GM18868 (cell line): ENCODE measurements at regions not wholly inside any gene's neighbourhood (a gene's known extent, or its start where the extent isn't known, plus 50 kb on each side); places are given as distances from the start of the nearest gene placed in this dataset.

ENCODE experiments used
- ATAC-seq: cut with Tn5 transposase; IDR thresholded peaks from one replicate; pipeline ENCODE4 v1.9.1; 2021; ENCODE audit warnings: mild to moderate bottlenecking, moderate library complexity; ENCODE audit not compliant: unreplicated experiment

GRCh38 chr17:77320044-77320440, 179.3 kb downstream of the SEC14L1 start:
- ATAC-seq: no peak

- ATAC-seq: no peak
Observed at GRCh38 chr17:77320485-77321256, 179.9 kb downstream of the SEC14L1 start.

GRCh38 chr17:77321649-77322513, 181.1 kb downstream of the SEC14L1 start:
- no peak for ATAC-seq

- no peak for ATAC-seq
Observed at GRCh38 chr17:77322514-77323412, 182.0 kb downstream of the SEC14L1 start.

- no peak for ATAC-seq
Observed at GRCh38 chr17:77323413-77324171, 182.8 kb downstream of the SEC14L1 start.

- ATAC-seq: no peak
Observed at GRCh38 chr17:77324227-77324626, 183.5 kb downstream of the SEC14L1 start.

- peak; percentile 24 for ATAC-seq
Observed at GRCh38 chr17:77325577-77326075, 184.9 kb downstream of the SEC14L1 start.

- ATAC-seq: no peak
Observed at GRCh38 chr17:77326076-77326591, 185.4 kb downstream of the SEC14L1 start.

- ATAC-seq: no peak
Observed at GRCh38 chr17:77326636-77327035, 185.9 kb downstream of the SEC14L1 start.

GRCh38 chr17:77327181-77327565, 186.4 kb downstream of the SEC14L1 start:
- no peak for ATAC-seq

GRCh38 chr17:77327566-77328464, 187.0 kb downstream of the SEC14L1 start:
- no peak for ATAC-seq

GRCh38 chr17:77328823-77329740, 188.3 kb downstream of the SEC14L1 start:
- no peak for ATAC-seq

- no peak for ATAC-seq
Observed at GRCh38 chr17:77329741-77330531, 189.2 kb downstream of the SEC14L1 start.

GRCh38 chr17:77330602-77331081, 189.9 kb downstream of the SEC14L1 start:
- no peak for ATAC-seq

GRCh38 chr17:77331301-77331864, 190.6 kb downstream of the SEC14L1 start:
- peak; percentile 76 for ATAC-seq
